Osteoblast (primary cell): ENCODE measurements at regions not wholly inside any gene's neighbourhood (a gene's known extent, or its start where the extent isn't known, plus 50 kb on each side); places are given as distances from the start of the nearest gene placed in this dataset.

Experiments
- DNase-seq: peaks from one replicate; pipeline ENCODE4 v3.0.0; 2011; ENCODE audit warnings: low spot score, mixed read lengths; ENCODE audit not compliant: insufficient read length; ENCODE audit errors: missing footprints
- H2AFZ ChIP-seq: 2 replicates; pipeline ENCODE4 v1.6.0; 2011; ENCODE audit warnings: mild to moderate bottlenecking, low read length
- H3K27ac ChIP-seq: 2 replicates; pipeline ENCODE4 v1.5.1; 2011; ENCODE audit warnings: mild to moderate bottlenecking, low read depth, low read length, moderate library complexity
- H3K27me3 ChIP-seq: 2 replicates; pipeline ENCODE4 v1.6.0; 2012; ENCODE audit warnings: mild to moderate bottlenecking, control low read depth, inconsistent platforms, low read length, moderate library complexity; ENCODE audit not compliant: insufficient read depth
- H3K36me3 ChIP-seq: 2 replicates; pipeline ENCODE4 v1.5.1; 2011; ENCODE audit warnings: mild to moderate bottlenecking, low read length, control low read depth, moderate library complexity; ENCODE audit not compliant: insufficient read depth
- H3K4me1 ChIP-seq: 2 replicates; pipeline ENCODE4 v1.5.1; 2011; ENCODE audit warnings: mild to moderate bottlenecking, low read length, control low read depth, moderate library complexity; ENCODE audit not compliant: insufficient read depth
- H3K4me2 ChIP-seq: 2 replicates; pipeline ENCODE4 v1.6.0; 2011; ENCODE audit warnings: mild to moderate bottlenecking, low read length; ENCODE audit not compliant: insufficient read depth
- H3K4me3 ChIP-seq: fragments of 200-600 bp; sonication (generic); 3 replicates; pipeline ENCODE4 v1.5.1; 2012; ENCODE audit warnings: mild to moderate bottlenecking, low read length, inconsistent platforms; ENCODE audit not compliant: insufficient read depth
- H3K79me2 ChIP-seq: 2 replicates; pipeline ENCODE4 v1.6.0; 2012; ENCODE audit warnings: mild to moderate bottlenecking, low read length, control low read depth, inconsistent platforms; ENCODE audit not compliant: insufficient read depth
- H3K9me3 ChIP-seq: 2 replicates; pipeline ENCODE4 v1.5.1; 2011; ENCODE audit warnings: low read depth, low read length, control low read depth
- H4K20me1 ChIP-seq: 2 replicates; pipeline ENCODE4 v1.6.0; 2012; ENCODE audit warnings: mild to moderate bottlenecking, low read length, control low read depth; ENCODE audit not compliant: insufficient read depth
- TF ChIP-seq, protein P1 (sequence below): IDR thresholded peaks from 2 replicates; pipeline ENCODE4 v1.5.1; 2011; ENCODE audit warnings: mild to moderate bottlenecking, low read depth, low read length, moderate library complexity; ENCODE audit errors: extremely low read depth

DNA sequence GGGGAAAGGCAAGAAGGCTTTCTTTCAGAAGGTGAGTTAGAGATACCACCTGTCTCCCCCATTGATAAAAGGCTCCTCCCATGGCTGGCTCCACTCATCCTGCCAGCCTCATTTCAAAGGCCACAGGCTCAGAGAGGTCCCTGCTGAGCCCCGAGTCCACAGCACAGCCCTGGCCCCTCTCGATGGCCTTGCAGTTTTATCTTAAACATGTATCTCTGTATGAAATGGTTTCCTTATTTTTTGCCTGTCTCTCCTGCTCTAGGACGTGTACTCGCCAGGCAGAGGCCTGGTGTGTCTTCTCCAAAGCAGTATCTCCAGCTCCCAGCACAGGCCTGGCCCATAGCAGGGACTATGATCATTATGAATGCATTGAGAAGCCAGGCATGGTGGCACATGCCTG is 160.5 kb upstream of the NSMCE3 start:
- Histone ChIP-seq H3K4me3 (no peak overlapping the region), H3K79me2 (no peaks in the 10 kb centered on the region), H3K9me3 (no peaks in the 10 kb centered on the region), H3K27me3 (no peaks in the 10 kb centered on the region), H4K20me1 (no peaks in the 10 kb centered on the region), H2AFZ (no peak overlapping the region), H3K4me2 (no peak overlapping the region), H3K36me3 (no peaks in the 10 kb centered on the region), H3K4me1 (no peaks in the 10 kb centered on the region), H3K27ac (no peak overlapping the region)
- TF ChIP-seq, protein P1, sequence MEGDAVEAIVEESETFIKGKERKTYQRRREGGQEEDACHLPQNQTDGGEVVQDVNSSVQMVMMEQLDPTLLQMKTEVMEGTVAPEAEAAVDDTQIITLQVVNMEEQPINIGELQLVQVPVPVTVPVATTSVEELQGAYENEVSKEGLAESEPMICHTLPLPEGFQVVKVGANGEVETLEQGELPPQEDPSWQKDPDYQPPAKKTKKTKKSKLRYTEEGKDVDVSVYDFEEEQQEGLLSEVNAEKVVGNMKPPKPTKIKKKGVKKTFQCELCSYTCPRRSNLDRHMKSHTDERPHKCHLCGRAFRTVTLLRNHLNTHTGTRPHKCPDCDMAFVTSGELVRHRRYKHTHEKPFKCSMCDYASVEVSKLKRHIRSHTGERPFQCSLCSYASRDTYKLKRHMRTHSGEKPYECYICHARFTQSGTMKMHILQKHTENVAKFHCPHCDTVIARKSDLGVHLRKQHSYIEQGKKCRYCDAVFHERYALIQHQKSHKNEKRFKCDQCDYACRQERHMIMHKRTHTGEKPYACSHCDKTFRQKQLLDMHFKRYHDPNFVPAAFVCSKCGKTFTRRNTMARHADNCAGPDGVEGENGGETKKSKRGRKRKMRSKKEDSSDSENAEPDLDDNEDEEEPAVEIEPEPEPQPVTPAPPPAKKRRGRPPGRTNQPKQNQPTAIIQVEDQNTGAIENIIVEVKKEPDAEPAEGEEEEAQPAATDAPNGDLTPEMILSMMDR = no peak
- DNase-seq = no peak

DNA sequence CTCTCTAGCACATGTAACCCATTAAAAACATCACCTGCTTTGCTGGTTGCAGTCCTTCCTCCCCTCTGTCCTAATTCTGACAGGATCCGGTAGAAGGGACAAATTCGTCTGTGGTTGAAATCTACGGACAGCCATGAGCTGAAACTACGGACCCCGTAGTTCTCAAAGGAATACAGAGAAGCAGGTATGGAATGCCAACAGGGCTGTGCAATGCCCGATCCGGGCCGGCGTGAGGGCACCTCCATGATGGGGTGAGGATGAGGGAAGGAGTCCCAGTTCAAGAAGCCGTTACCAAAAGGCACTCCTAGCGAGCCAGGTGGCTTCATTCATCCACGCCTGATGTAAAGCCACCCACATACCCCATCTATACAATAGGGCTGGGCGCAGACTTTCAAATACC is 160.0 kb upstream of the NSMCE3 start:
- no peak overlapping the region for H3K4me2 ChIP-seq
- H3K4me1 ChIP-seq = no peaks in the 10 kb centered on the region
- TF ChIP-seq, protein P1 = no peak
- H3K79me2 ChIP-seq = no peaks in the 10 kb centered on the region
- no peaks in the 10 kb centered on the region for H4K20me1 ChIP-seq
- no peaks in the 10 kb centered on the region for H3K9me3 ChIP-seq
- H3K27me3 ChIP-seq = no peaks in the 10 kb centered on the region
- DNase-seq = no peak
- no peak overlapping the region for H2AFZ ChIP-seq
- H3K36me3 ChIP-seq = no peaks in the 10 kb centered on the region
- no peak overlapping the region for H3K27ac ChIP-seq
- no peak overlapping the region for H3K4me3 ChIP-seq

DNA sequence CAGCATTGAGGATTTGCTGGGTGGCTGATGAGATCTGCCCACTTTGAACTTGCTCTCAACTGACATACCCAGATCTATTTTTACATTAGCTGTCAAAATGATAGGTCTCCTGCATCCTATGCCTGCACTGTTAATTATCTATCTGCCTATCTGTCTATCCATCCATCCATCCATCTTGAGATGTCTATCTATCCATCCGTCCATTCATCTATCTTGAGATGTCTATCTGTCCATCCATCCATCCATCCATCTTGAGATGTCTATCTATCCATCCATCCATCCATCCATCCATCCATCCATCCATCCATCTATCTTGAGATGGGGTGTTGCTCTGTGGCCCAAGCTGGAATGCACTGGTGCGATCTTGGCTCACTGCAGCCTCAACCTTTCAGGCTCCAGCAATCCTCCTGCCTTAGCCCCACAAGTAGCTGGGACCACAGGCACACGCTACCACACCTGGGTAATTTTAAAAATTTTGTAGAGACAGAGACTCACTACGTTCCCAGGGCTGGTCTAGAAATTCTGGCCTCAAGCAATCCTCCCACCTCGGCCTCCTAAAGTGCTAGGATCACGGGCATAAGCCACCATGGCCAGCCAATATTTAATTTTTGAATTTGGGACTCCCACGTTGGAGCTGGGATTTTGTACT is 159.4 kb upstream of the NSMCE3 start:
- Histone ChIP-seq H3K27me3 (no peaks in the 10 kb centered on the region), H3K4me3 (no peak overlapping the region), H4K20me1 (no peaks in the 10 kb centered on the region), H3K4me2 (no peak overlapping the region), H3K36me3 (no peaks in the 10 kb centered on the region), H3K27ac (no peak overlapping the region), H3K4me1 (no peaks in the 10 kb centered on the region), H3K79me2 (no peaks in the 10 kb centered on the region), H3K9me3 (no peaks in the 10 kb centered on the region), H2AFZ (no peak overlapping the region)
- TF ChIP-seq, protein P1 = no peak
- DNase-seq = no peak

DNA sequence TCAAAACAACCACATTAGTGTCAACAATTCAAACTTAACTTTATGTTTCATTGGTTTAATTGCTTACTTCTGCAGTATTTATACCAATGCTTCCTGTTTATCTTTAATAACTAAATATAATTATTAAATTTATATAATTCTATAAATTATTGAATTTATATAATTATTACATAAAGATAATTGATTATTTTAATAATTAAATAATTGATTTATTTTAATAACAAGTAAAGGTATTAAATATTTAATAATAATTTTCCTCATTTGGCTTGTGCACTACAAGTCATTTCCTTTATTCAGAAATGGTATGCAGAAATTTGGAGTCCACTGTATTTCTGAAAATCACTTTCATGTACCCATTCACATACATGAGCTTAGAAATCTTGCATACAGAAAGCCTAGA is 156.2 kb upstream of the NSMCE3 start:
- Histone ChIP-seq H3K4me1 (no peaks in the 10 kb centered on the region), H3K36me3 (no peaks in the 10 kb centered on the region), H2AFZ (no peak overlapping the region), H4K20me1 (no peaks in the 10 kb centered on the region), H3K4me2 (no peak overlapping the region), H3K79me2 (no peaks in the 10 kb centered on the region), H3K27me3 (no peaks in the 10 kb centered on the region), H3K4me3 (no peak overlapping the region), H3K9me3 (no peaks in the 10 kb centered on the region), H3K27ac (no peak overlapping the region)
- DNase-seq = no peak
- TF ChIP-seq, protein P1 = no peak
